H9 (cell line): ENCODE measurements at regions not wholly inside any gene's neighbourhood (a gene's known extent, or its start where the extent isn't known, plus 50 kb on each side); places are given as distances from the start of the nearest gene placed in this dataset.

Source experiments
- DNase-seq: peaks from one replicate; pipeline ENCODE4 v3.0.0-alpha.2; 2017
- H2AFZ ChIP-seq: one replicate; pipeline ENCODE4 v1.6.1; 2013; ENCODE audit warnings: mild to moderate bottlenecking, low read length, control low read depth, moderate library complexity
- H2AK5ac ChIP-seq: 2 replicates; pipeline ENCODE4 v1.6.1; 2013; ENCODE audit warnings: low read length, control low read depth, mixed read lengths; ENCODE audit not compliant: insufficient read length
- H2BK120ac ChIP-seq: one replicate; pipeline ENCODE4 v1.6.1; 2013; ENCODE audit warnings: low read depth, mild to moderate bottlenecking, low read length, control low read depth, inconsistent platforms; ENCODE audit not compliant: poor library complexity, severe bottlenecking
- H2BK12ac ChIP-seq: 2 replicates; pipeline ENCODE4 v1.6.1; 2013; ENCODE audit warnings: low read length, control low read depth, mixed read lengths, low read depth; ENCODE audit not compliant: insufficient read length
- H2BK15ac ChIP-seq: 2 replicates; pipeline ENCODE4 v1.6.1; 2013; ENCODE audit warnings: low read depth, low read length, control low read depth
- H2BK20ac ChIP-seq: one replicate; pipeline ENCODE4 v1.6.1; 2013; ENCODE audit warnings: low read depth, mild to moderate bottlenecking, low read length, control low read depth, inconsistent platforms; ENCODE audit not compliant: poor library complexity, severe bottlenecking
- H2BK5ac ChIP-seq: 2 replicates; pipeline ENCODE4 v1.6.1; 2013; ENCODE audit warnings: low read length, control low read depth, mixed read lengths; ENCODE audit not compliant: insufficient read length
- H3K14ac ChIP-seq: 2 replicates; pipeline ENCODE4 v1.6.1; 2013; ENCODE audit warnings: low read length, control low read depth; ENCODE audit not compliant: insufficient read depth
- H3K18ac ChIP-seq: 2 replicates; pipeline ENCODE4 v1.6.1; 2013; ENCODE audit warnings: low read depth, mild to moderate bottlenecking, mixed read lengths, low read length, control low read depth; ENCODE audit not compliant: insufficient read length
- H3K23ac ChIP-seq: 2 replicates; pipeline ENCODE4 v1.6.1; 2013; ENCODE audit warnings: low read length, control low read depth, mixed read lengths, low read depth; ENCODE audit not compliant: insufficient read length
- H3K23me2 ChIP-seq: 2 replicates; pipeline ENCODE4 v1.6.1; 2013; ENCODE audit warnings: low read depth, mild to moderate bottlenecking, mixed read lengths, low read length, control low read depth; ENCODE audit not compliant: insufficient read length, poor library complexity, severe bottlenecking
- H3K27ac ChIP-seq: 2 replicates; pipeline ENCODE4 v1.5.1; 2013; ENCODE audit warnings: low read length, control low read depth, mixed read lengths, low read depth; ENCODE audit not compliant: insufficient read length
- H3K27me3 ChIP-seq: 2 replicates; pipeline ENCODE4 v1.6.1; 2013; ENCODE audit warnings: low read length, control low read depth, inconsistent platforms; ENCODE audit not compliant: insufficient read depth
- H3K4ac ChIP-seq: 2 replicates; pipeline ENCODE4 v1.6.1; 2013; ENCODE audit warnings: low read depth, mild to moderate bottlenecking, control low read depth, inconsistent platforms, low read length, moderate library complexity
- H3K4me1 ChIP-seq: 2 replicates; pipeline ENCODE4 v1.6.1; 2013; ENCODE audit warnings: low read length, control low read depth, inconsistent platforms; ENCODE audit not compliant: insufficient read depth
- H3K4me2 ChIP-seq: 2 replicates; pipeline ENCODE4 v1.6.1; 2013; ENCODE audit warnings: low read length, control low read depth, mixed read lengths; ENCODE audit not compliant: insufficient read length, insufficient read depth
- H3K56ac ChIP-seq: 2 replicates; pipeline ENCODE4 v1.6.1; 2013; ENCODE audit warnings: low read depth, mild to moderate bottlenecking, mixed read lengths, low read length, control low read depth; ENCODE audit not compliant: insufficient read length
- H3K79me1 ChIP-seq: 2 replicates; pipeline ENCODE4 v1.6.1; 2013; ENCODE audit warnings: low read depth, mild to moderate bottlenecking, moderate library complexity, low read length, control low read depth, inconsistent platforms; ENCODE audit not compliant: insufficient read depth, poor library complexity, severe bottlenecking
- H3K79me2 ChIP-seq: 2 replicates; pipeline ENCODE4 v1.6.1; 2013; ENCODE audit warnings: low read length, control low read depth, inconsistent platforms; ENCODE audit not compliant: insufficient read depth
- H3K9ac ChIP-seq: 2 replicates; pipeline ENCODE4 v1.6.1; 2013; ENCODE audit warnings: low read length, control low read depth, mixed read lengths; ENCODE audit not compliant: insufficient read length; ENCODE audit errors: extremely low read depth
- H3K9me3 ChIP-seq: one replicate; pipeline ENCODE4 v1.6.1; 2013; ENCODE audit warnings: low read depth, low read length, inconsistent platforms; ENCODE audit not compliant: control insufficient read depth
- H3T11ph ChIP-seq: one replicate; pipeline ENCODE4 v1.6.1; 2013; ENCODE audit warnings: mild to moderate bottlenecking, low read length, control low read depth, inconsistent platforms
- H4K20me1 ChIP-seq: one replicate; pipeline ENCODE4 v1.6.1; 2013; ENCODE audit not compliant: control insufficient read depth, insufficient read length, insufficient read depth
- H4K5ac ChIP-seq: 2 replicates; pipeline ENCODE4 v1.6.1; 2013; ENCODE audit warnings: low read depth, mild to moderate bottlenecking, mixed read lengths, low read length, control low read depth; ENCODE audit not compliant: insufficient read length
- H4K8ac ChIP-seq: replicated peaks from 2 replicates; pipeline ENCODE4 v1.6.1; 2013; ENCODE audit warnings: low read length, control low read depth, mixed read lengths, low read depth; ENCODE audit not compliant: insufficient read length
- H4K91ac ChIP-seq: 2 replicates; pipeline ENCODE4 v1.6.1; 2013; ENCODE audit warnings: low read depth, mild to moderate bottlenecking, moderate library complexity, mixed read lengths, low read length, control low read depth; ENCODE audit not compliant: insufficient read length
- H3K27ac Mint-ChIP-seq, 3 experiments: 2 replicates in 2 of 3; 3 replicates in 1 of 3; pipeline ENCODE4 v1.8.0; 2020 to 2021; ENCODE audit warnings: mixed read lengths in 3 of 3, mild to moderate bottlenecking in 1 of 3, moderate library complexity in 1 of 3
- H3K27me3 Mint-ChIP-seq: 2 replicates; pipeline ENCODE4 v1.8.0; 2021; ENCODE audit warnings: low read depth, mild to moderate bottlenecking, moderate library complexity, mixed read lengths
- H3K36me3 Mint-ChIP-seq, 3 experiments: 2 replicates in 2 of 3; 3 replicates in 1 of 3; pipeline ENCODE4 v1.8.0; 2020 to 2021; ENCODE audit warnings: low read depth in 3 of 3, mixed read lengths in 3 of 3; ENCODE audit not compliant: insufficient read depth in 1 of 3
- H3K4me1 Mint-ChIP-seq, 2 experiments: 2 replicates each; pipeline ENCODE4 v1.8.0; 2020; ENCODE audit warnings: mixed read lengths in 2 of 2
- H3K4me3 Mint-ChIP-seq, 2 experiments: 2 replicates in 1 of 2; 3 replicates in 1 of 2; pipeline ENCODE4 v1.8.0; 2020 to 2021; ENCODE audit warnings: mild to moderate bottlenecking in 2 of 2, mixed read lengths in 2 of 2, moderate library complexity in 1 of 2
- H3K9me3 Mint-ChIP-seq, 2 experiments: 2 replicates in 1 of 2; 3 replicates in 1 of 2; pipeline ENCODE4 v1.8.0; 2020; ENCODE audit warnings: mild to moderate bottlenecking in 2 of 2, mixed read lengths in 2 of 2, moderate library complexity in 1 of 2
- WGBS: extraction: QIAGEN DNeasy Blood & Tissue Kit; methylation state at CpG from one replicate; pipeline ENCODE4 v1.1.7; 2013; ENCODE audit warnings: missing lambda C conversion rate, low lambda C conversion rate, mixed read lengths; ENCODE audit not compliant: insufficient read length; ENCODE audit errors: extremely low coverage; 5-methylcytosine and 5-hydroxymethylcytosine counted together
- TF ChIP-seq, protein P1 (sequence below): fragments of 200-600 bp; sonication (generic); conservative IDR thresholded peaks from 3 replicates; pipeline ENCODE4 v1.8.0; 2021; ENCODE audit warnings: antibody characterized with exemption, mild to moderate bottlenecking

DNA sequence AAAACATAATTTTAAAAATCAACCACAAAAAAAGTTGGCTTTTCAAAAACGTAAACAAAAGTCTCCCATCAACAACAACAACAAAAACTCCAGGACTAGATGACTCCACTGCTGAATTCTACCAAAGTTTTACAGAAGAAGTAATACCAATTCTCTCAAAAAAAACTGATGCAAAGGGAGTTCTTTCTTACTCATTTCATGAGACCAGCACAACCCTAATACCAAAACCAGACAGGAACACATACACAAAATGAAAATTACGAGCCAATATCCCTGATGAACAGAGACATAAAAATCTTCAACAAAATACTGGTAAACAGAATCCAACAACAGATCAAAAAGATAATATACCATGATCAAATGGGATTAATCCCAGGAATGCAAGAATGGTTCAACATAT is 147.3 kb downstream of the BTG1 start:
- no peak overlapping the region for H3T11ph ChIP-seq
- peaks cover 0 to 3% of the 10 kb centered on the region in 2 experiments; a peak in 3 of 5 replicates for H3K9me3 Mint-ChIP-seq
- H3K18ac ChIP-seq, result no peak overlapping the region
- H2BK5ac ChIP-seq, result no peak overlapping the region
- no peak overlapping the region for H4K8ac ChIP-seq
- H3K23ac ChIP-seq, result no peak overlapping the region
- no peaks in the 10 kb centered on the region for H4K20me1 ChIP-seq
- no peak overlapping the region for H3K4me3 Mint-ChIP-seq
- no peak overlapping the region for H2BK120ac ChIP-seq
- no peak overlapping the region for H3K56ac ChIP-seq
- H3K9me3 ChIP-seq, result no peaks in the 10 kb centered on the region
- no peak for DNase-seq
- H2AFZ ChIP-seq, result no peak overlapping the region
- no peaks in the 10 kb centered on the region for H3K79me1 ChIP-seq
- no peak overlapping the region for H2AK5ac ChIP-seq
- no peak overlapping the region for H4K5ac ChIP-seq
- no peaks in the 10 kb centered on the region for H3K27me3 Mint-ChIP-seq
- WGBS, result no CpG with 5 or more reads among the region's 2 CpGs
- H3K27me3 ChIP-seq, result no peaks in the 10 kb centered on the region
- H4K91ac ChIP-seq, result no peak overlapping the region
- TF ChIP-seq, protein P1, sequence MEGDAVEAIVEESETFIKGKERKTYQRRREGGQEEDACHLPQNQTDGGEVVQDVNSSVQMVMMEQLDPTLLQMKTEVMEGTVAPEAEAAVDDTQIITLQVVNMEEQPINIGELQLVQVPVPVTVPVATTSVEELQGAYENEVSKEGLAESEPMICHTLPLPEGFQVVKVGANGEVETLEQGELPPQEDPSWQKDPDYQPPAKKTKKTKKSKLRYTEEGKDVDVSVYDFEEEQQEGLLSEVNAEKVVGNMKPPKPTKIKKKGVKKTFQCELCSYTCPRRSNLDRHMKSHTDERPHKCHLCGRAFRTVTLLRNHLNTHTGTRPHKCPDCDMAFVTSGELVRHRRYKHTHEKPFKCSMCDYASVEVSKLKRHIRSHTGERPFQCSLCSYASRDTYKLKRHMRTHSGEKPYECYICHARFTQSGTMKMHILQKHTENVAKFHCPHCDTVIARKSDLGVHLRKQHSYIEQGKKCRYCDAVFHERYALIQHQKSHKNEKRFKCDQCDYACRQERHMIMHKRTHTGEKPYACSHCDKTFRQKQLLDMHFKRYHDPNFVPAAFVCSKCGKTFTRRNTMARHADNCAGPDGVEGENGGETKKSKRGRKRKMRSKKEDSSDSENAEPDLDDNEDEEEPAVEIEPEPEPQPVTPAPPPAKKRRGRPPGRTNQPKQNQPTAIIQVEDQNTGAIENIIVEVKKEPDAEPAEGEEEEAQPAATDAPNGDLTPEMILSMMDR, result no peak
- 0 out of 4 replicates have a peak, but pooled peaks cover 0 to 4% of the 10 kb centered on the region in 2 experiments for H3K4me1 Mint-ChIP-seq
- H2BK15ac ChIP-seq, result no peak overlapping the region
- H2BK12ac ChIP-seq, result no peak overlapping the region
- no peak overlapping the region for H2BK20ac ChIP-seq
- H3K4ac ChIP-seq, result no peak overlapping the region
- H3K79me2 ChIP-seq, result no peaks in the 10 kb centered on the region
- no peaks in the 10 kb centered on the region for H3K4me1 ChIP-seq
- peaks cover 0 to 8% (median 0%) of the 10 kb centered on the region in 3 experiments; a peak in 2 of 7 replicates for H3K36me3 Mint-ChIP-seq
- no peak overlapping the region for H3K4me2 ChIP-seq
- H3K23me2 ChIP-seq, result no peaks in the 10 kb centered on the region
- H3K27ac Mint-ChIP-seq, result no peak overlapping the region
- H3K27ac ChIP-seq, result no peak overlapping the region
- H3K14ac ChIP-seq, result no peak overlapping the region
- no peak overlapping the region for H3K9ac ChIP-seq
